Panc1 (cell line): ENCODE measurements at regions not wholly inside any gene's neighbourhood (a gene's known extent, or its start where the extent isn't known, plus 50 kb on each side); places are given as distances from the start of the nearest gene placed in this dataset.

Source experiments
- POLR2AphosphoS5 ChIP-seq: IDR thresholded peaks from 2 replicates; pipeline ENCODE4 v1.6.1; 2012; ENCODE audit warnings: mild to moderate bottlenecking, low read depth, low read length, moderate library complexity
- TF ChIP-seq, protein P1 (sequence below): fragments of 450-650 bp; IDR thresholded peaks from 2 replicates; pipeline ENCODE4 v1.5.1; 2017; ENCODE audit warnings: mild to moderate bottlenecking

DNA sequence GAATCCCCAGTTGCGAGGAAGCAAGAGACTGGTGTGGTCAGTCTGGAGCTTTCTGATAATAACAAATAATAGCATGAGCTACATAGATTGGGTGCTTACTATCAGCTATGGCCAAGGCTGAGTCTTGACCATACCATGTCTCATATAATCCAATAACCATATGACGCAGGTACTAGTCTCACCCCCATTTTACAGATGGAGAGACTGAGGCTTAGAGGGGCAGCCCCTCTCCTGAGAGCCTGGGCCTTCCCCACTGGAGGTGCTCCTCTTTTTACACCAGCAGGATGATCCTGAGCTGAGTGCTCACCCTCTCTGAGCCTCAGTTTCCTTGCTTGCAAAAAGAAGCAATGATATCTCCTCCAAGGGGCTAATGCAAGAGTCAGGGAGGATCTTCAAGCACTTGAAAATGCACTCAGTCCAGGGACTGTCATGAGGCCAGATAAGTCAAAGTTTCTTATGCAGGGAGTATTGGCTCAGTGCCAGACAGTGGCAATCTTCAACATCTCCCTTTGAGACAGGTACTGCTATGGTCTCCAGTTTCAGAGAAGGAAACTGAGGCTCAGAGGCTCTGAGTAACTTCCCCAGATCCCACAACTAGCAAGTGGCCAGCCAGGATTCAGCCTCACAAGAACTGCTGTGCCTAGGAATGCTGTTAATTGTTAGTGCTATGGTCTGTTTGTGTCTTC, 149.7 kb downstream of the TFCP2L1 start:
- TF ChIP-seq, protein P1, sequence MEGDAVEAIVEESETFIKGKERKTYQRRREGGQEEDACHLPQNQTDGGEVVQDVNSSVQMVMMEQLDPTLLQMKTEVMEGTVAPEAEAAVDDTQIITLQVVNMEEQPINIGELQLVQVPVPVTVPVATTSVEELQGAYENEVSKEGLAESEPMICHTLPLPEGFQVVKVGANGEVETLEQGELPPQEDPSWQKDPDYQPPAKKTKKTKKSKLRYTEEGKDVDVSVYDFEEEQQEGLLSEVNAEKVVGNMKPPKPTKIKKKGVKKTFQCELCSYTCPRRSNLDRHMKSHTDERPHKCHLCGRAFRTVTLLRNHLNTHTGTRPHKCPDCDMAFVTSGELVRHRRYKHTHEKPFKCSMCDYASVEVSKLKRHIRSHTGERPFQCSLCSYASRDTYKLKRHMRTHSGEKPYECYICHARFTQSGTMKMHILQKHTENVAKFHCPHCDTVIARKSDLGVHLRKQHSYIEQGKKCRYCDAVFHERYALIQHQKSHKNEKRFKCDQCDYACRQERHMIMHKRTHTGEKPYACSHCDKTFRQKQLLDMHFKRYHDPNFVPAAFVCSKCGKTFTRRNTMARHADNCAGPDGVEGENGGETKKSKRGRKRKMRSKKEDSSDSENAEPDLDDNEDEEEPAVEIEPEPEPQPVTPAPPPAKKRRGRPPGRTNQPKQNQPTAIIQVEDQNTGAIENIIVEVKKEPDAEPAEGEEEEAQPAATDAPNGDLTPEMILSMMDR, result no peak
- TF ChIP-seq POLR2AphosphoS5, result no peak
